ENCODE measurements at regions not wholly inside any gene's neighbourhood (a gene's known extent, or its start where the extent isn't known, plus 50 kb on each side); places are given as distances from the start of the nearest gene placed in this dataset.

GRCh38 chr5:6059137-6059800, 319.1 kb downstream of the MED10 start:
- TF ChIP-seq CTCF (IDR thresholded peaks at IDR 0.05) (no peak), POLR2A (IDR thresholded peaks at IDR 0.05) (no peak)
